Stromal cell of bone marrow (primary cell): ENCODE measurements at regions not wholly inside any gene's neighbourhood (a gene's known extent, or its start where the extent isn't known, plus 50 kb on each side); places are given as distances from the start of the nearest gene placed in this dataset.
"Not testable (repeated sequence)": the region's sequence is repeated elsewhere in the genome, so short reads cannot be mapped to it uniquely, and the experiment has no call there.

Source experiments
- DNase-seq: peaks from one replicate; pipeline ENCODE4 v3.0.0-alpha.2; 2012; ENCODE audit warnings: low read depth

- peak; percentile 75 for DNase-seq
These were observed 96.9 kb upstream of the TANK start for GRCh38 chr2:161063157-161063945.

- no peak for DNase-seq
These were observed 96.3 kb upstream of the TANK start for GRCh38 chr2:161063946-161064306.

DNA sequence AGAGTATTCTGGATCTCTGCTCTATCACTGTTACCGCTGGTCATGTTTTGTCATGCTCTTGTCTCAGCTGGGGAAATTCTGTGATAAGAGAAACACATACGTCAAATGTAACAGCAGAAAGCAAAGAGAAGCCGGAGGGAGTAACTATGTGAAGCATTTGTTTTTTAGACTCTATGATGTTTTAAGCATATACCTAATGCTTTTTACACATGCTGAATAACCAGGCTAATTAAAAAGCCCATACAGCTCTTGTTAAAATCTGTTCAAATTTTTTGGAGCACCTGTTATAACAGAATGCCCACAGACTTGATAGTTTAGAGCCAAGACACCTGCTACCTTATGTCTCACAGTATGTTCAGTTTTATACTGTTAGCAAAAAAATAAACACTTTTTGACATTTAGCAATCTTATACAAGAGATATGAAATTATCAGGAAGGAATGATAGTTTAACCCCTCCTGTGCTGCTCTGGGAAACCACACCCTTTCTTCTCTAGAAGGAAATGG lies 92.3 kb upstream of the TANK start:
- DNase-seq, result no peak

- DNase-seq, result no peak
These were observed 91.6 kb upstream of the TANK start for GRCh38 chr2:161068670-161069069.

DNA sequence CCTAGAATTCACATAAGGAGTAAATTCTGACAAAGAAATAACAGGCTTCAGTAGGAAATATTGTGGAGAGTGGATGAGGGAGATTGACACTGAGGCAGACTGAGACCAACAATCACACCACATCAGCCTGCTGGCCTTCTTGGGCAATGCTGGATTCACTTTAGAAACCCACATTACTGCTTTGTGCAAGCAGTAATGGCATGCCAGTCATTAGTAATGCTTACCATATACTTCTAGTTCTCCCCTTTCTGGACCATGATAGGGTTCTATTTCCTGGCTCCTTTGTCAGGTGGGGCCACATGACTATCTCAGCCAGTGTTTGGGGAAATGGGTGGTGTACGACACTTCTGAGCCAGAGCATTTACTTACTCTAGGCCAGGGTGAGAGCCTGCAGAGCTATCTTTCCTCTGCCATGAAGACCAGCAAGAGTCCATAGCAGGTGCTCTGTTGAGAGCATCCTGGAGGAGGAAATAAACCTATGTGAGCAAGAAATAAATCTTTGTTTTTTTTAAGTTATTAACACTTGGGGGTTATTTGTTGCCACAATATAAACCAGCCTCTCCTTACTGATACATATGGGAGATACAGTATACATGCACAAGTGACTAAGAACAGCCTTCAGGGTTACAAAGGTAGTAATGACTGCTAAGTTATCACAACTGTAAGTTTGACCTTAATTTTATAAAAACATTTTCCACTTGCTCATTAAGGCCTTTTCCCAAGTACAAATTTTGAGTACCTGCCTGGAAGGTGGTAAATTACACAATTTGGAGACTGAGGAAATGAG lies 89.3 kb upstream of the TANK start:
- DNase-seq, result no peak

DNA sequence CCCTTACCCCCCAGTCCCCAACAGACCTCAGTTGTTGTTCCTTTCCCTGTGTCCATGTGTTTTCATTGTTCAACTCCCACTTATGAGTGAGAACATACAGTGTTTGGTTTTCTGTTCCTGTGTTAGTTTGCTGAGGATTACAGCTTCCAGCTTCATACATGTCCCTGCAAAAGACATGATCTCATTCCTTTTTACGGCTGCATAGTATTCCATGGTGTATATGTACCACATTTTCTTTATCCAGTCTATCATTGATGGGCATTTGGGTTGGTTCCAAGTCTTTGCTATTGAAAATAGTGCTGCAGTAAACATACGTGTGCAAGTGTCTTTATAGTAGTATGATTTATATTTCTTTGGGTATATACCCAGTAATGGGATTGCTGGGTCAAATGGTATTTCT lies 87.8 kb upstream of the TANK start:
- not testable (repeated sequence) for DNase-seq

DNA sequence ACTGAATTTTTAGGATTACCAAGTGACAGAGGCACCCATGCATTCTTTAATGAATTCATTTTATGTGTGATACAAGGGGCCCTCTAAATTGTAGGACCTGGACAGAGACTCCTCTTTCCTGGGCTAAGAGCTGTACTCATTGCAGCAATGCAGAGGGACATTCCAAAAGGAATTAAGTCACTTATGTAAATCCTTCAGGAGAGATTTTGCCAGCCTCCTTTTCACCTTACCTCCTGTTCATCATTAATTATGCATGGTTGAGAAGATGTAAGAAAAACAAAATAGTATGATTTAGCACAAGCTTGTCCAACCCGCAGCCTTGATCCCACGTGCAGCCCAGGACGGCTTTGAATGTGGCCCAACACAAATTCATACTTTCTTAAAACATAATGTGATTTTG lies 84.5 kb upstream of the TANK start:
- no peak for DNase-seq

GRCh38 chr2:161076936-161077335 lies 83.3 kb upstream of the TANK start:
- DNase-seq, result no peak

GRCh38 chr2:161077367-161078210 lies 82.6 kb upstream of the TANK start:
- DNase-seq, result peak; percentile 44

DNA sequence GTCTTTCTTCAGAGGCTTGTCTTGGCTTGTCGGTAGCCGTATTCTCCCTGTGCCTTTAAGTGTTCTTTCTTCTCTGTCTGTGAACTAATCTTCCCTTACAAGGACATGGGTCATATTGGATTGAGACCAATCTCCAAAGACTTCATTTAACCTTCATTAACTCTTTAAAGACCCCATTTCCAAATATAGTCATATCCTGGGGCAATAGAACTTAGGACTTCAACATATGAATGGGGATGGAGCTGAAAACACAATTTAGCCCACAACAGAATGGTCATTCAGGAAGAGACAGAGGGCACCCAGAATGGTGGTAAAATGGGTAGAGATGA lies 82.1 kb upstream of the TANK start:
- DNase-seq, result no peak

DNA sequence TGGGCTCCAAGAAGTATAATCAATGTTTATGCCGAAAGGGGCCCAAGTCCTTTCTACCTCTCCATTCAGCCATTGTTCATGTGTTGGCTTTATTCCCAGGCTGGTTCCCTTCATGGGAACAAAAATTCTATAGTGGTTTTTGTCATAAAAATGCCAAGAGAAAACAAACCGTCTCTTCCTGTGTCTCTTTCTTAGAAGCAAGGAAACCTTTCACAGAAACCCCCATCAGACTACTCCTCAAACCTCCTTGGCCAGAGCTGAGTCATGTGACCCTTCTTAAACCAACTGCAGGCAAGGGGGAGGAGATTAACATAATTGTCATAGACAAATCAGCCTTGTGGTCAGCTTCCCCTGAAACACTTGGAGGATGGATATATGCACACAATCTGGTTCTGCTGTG lies 75.1 kb upstream of the TANK start:
- DNase-seq, result no peak

DNA sequence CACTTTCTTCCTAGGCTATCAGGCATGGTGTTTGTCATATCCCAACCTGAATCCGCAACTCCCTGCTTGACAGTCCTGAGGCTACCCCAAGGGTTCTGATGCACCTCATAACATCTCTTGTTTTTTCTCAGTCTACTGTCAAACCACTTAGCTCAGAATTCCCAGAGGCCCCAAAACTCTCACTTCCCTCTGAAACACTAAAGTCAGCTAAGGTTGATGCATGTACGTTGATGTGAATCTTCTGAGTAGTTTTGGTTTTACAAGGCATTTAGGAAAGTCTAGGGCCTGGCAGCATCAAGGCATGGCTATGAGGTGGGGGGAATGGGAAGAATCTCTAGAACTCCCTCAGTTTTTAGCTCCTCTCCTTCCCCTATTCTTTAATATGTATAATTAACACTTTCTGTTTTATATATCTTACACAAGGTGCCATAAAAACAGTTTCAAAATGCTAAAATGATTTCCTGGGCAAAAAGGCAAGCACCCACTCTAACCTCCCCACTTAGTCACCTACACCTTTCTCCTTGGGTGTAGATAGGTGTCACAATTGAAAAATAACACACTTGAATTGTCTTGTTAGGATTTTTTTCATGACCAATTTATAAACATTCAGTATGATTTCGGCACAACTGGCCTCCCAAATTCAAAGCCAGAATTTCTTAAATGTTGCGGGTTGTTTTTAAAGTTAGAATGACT lies 71.4 kb upstream of the TANK start:
- no peak for DNase-seq

DNA sequence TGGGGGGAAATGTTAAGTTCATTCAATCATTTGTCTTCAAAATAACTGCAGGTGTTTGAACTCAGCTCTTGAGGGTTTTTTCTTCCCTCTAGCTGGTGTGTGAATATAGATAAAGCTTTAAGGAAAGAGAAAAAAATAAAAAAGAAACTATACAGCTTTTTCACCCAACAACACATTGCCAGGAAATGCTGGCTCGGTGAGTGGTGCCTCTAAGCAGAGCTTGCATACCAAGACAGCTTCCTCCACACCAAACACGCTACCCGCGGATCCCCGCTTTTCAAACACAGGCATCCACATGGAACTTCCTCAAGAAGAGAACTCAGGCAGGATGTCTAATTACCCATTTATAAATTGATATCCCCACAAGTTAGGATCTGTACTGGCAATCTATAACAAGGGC lies 69.8 kb upstream of the TANK start:
- no peak for DNase-seq

DNA sequence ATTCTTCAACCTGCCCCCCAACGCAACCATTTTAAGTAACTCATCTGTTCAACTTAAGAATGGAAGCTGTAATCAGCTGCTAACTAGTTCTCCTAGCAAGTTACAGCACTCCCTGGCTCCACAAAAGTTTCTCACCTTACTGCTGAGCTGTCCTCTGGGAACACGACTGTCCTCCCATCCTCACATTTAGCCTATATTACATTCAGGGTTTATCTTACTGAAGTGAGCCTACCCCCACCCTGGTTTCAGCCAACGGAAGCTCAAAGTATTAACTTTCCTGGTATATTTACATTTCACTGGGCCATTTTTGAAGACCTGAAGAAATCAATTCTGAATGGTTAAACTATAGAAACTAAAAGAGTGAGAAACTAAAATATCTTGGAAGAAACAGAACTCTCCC lies 64.9 kb upstream of the TANK start:
- no peak for DNase-seq

DNA sequence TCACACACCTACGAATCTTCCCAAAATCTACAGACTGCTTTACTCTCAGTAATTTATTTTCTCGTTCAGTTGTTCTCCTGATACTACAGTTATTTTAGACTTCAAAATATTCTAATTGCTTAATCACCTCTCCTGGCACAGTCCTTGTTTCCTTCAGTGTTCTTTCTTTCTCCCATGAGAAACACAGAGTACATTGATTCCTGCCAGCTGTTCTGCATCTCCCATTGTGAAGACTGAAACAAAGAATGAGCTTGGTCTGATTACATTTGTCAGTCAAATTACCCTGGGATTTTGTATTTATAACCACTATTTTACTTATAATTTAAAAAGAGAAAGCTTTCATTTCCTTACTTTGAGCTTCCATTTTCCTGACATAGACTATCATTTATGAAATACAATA lies 63.9 kb upstream of the TANK start:
- no peak for DNase-seq

GRCh38 chr2:161097157-161097556 lies 63.1 kb upstream of the TANK start:
- DNase-seq, result no peak

GRCh38 chr2:161100211-161100895 lies 59.9 kb upstream of the TANK start:
- no peak for DNase-seq

- DNase-seq, result no peak
These were observed 58.8 kb upstream of the TANK start for GRCh38 chr2:161101406-161101805.

DNA sequence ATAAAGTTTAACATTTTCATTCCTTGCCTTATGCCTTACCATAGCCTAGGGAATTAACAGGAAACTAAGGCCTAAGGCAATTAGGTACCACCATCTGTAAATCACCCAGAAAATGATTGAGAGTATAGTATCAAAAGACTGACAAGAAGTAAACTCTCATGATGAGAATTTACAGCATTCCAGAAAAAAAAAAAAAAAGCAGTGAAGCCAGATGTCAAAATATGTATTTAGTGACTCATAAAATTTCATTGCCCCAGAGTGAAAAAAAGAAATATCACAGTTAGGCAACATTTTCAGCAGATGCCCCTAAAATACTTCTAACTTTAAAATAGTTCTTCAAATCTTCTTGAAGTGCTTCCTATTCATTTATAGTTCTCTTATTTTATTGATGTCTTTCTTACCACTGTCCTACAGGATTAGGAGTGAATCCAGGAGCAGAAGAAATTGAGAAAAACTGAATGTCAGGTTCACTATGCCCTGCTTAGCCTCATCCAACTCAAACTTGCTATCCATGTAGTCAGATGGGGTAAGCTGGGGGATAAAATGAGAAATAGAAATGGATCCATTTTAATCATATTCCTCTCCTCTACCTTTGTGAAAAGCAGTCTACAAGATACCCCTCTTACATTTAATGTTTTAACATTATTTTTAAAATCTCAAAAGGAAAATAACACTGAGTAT lies 57.3 kb upstream of the TANK start:
- DNase-seq, result peak; percentile 37

- DNase-seq, result no peak
These were observed 56.8 kb upstream of the TANK start for GRCh38 chr2:161103451-161103831.

DNA sequence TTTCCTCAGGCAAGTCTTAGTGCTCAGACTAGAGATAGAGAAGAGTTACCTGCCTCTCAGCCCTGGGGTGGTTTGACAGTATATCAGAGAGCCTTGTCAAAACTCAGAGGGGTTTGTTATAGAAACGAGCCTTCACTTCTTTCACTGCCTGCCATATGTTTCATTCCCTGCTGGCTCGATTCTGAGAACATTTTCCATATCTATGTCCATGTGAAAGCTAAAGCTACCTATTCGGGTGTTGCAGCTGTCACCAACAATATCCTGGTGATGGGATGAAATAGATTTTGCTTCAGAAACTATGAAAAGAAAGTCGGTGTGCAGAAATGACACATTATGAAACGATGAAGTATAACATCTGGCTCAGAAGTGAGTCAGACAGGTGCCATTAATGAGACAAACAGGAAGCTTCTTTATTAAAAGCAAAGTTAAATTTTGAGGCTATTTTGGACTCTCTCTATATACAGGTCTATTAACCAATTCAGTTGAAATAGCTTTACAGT lies 56.1 kb upstream of the TANK start:
- no peak for DNase-seq
